Activated T-cell treated with anti-CD3 and anti-CD28 coated beads, Interleukin-2, amount 50 U/mL, for 72 hours (primary cell): ENCODE measurements at regions not wholly inside any gene's neighbourhood (a gene's known extent, or its start where the extent isn't known, plus 50 kb on each side); places are given as distances from the start of the nearest gene placed in this dataset.
"Not testable (repeated sequence)": the region's sequence is repeated elsewhere in the genome, so short reads cannot be mapped to it uniquely, and the experiment has no call there.

Experiments
- ATAC-seq, 2 donors: fragments of 150-1000 bp; cut with Tn5 transposase; replicated peaks in 1 of 2; 2 replicates each; pipeline ENCODE4 v1.10.0; 2021; ENCODE audit warnings: moderate library complexity in 2 of 2, mild to moderate bottlenecking in 1 of 2
- DNase-seq, 2 donors: peaks; one replicate each; pipeline ENCODE4 v3.0.0; 2021 to 2022; ENCODE audit warnings: mixed read lengths in 1 of 2
- H3K27ac Mint-ChIP-seq: one replicate; pipeline ENCODE4 v1.8.0; 2022; ENCODE audit warnings: mild to moderate bottlenecking, moderate library complexity, mixed read lengths
- H3K27me3 Mint-ChIP-seq: one replicate; pipeline ENCODE4 v1.8.0; 2022; ENCODE audit warnings: low read depth, mixed read lengths
- H3K36me3 Mint-ChIP-seq, 2 donors: one replicate each; pipeline ENCODE4 v1.8.0; 2022; ENCODE audit warnings: mixed read lengths in 2 of 2, mild to moderate bottlenecking in 1 of 2; ENCODE audit not compliant: insufficient read depth in 2 of 2
- H3K4me1 Mint-ChIP-seq: one replicate; pipeline ENCODE4 v1.8.0; 2022; ENCODE audit warnings: low read depth, mixed read lengths
- H3K4me3 Mint-ChIP-seq, 2 donors: one replicate each; pipeline ENCODE4 v1.8.0; 2022; ENCODE audit warnings: mild to moderate bottlenecking in 2 of 2, mixed read lengths in 2 of 2, moderate library complexity in 2 of 2
- H3K9me3 Mint-ChIP-seq, 2 donors: one replicate each; pipeline ENCODE4 v1.8.0; 2022; ENCODE audit warnings: mixed read lengths in 2 of 2

- no peaks in the 10 kb centered on the region for H3K4me1 Mint-ChIP-seq
- no peak overlapping the region for H3K4me3 Mint-ChIP-seq
- H3K27me3 Mint-ChIP-seq = no peaks in the 10 kb centered on the region
- ATAC-seq (no peak), DNase-seq (no peak)
- no peaks in the 10 kb centered on the region for H3K36me3 Mint-ChIP-seq
- no peak overlapping the region for H3K27ac Mint-ChIP-seq
- H3K9me3 Mint-ChIP-seq = peaks cover 0 to 3% of the 10 kb centered on the region in 2 donors
Measured at GRCh38 chr7:1345796-1346755, 113.2 kb downstream of the MICALL2 start.

DNA sequence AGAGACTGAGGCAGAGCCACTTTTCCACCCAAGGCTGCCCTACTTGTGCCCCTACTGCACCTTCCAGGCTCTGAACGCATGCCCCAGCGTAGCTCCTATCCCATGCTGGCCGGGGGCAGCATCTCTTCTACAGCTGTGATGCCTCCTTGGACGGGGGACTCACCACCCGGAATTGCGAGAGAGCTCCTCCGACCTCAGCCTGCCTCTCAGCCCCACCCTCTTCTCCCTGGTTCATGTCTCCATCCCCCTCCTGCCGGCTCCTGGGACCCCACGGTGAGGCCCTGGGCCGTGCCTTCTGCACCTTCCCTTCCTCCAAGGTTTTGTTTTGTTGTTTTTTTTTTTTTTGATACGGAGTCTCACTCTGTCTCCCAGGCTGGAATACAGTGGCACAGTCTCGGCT is 112.4 kb downstream of the MICALL2 start:
- no peak for DNase-seq
- H3K4me1 Mint-ChIP-seq = no peaks in the 10 kb centered on the region
- ATAC-seq = no peak
- no peak overlapping the region for H3K27ac Mint-ChIP-seq
- no peak overlapping the region for H3K4me3 Mint-ChIP-seq
- no peaks in the 10 kb centered on the region for H3K27me3 Mint-ChIP-seq
- H3K9me3 Mint-ChIP-seq = peaks cover 0 to 3% of the 10 kb centered on the region in 2 donors
- no peaks in the 10 kb centered on the region for H3K36me3 Mint-ChIP-seq

- ATAC-seq = no peak
- Mint-ChIP-seq H3K27ac (no peak overlapping the region), H3K4me1 (no peaks in the 10 kb centered on the region), H3K9me3 (no peaks in the 10 kb centered on the region), H3K27me3 (no peaks in the 10 kb centered on the region), H3K36me3 (no peaks in the 10 kb centered on the region), H3K4me3 (no peak overlapping the region)
- no peak for DNase-seq
Measured at GRCh38 chr7:1348096-1348822, 111.0 kb downstream of the MICALL2 start.

- Mint-ChIP-seq H3K4me3 (no peak overlapping the region), H3K9me3 (no peaks in the 10 kb centered on the region), H3K27me3 (no peaks in the 10 kb centered on the region), H3K27ac (no peak overlapping the region), H3K36me3 (no peaks in the 10 kb centered on the region), H3K4me1 (no peaks in the 10 kb centered on the region)
- DNase-seq = no peak
- no peak for ATAC-seq
Measured at GRCh38 chr7:1348823-1349335, 110.4 kb downstream of the MICALL2 start.

- Mint-ChIP-seq H3K9me3 (no peaks in the 10 kb centered on the region), H3K36me3 (no peaks in the 10 kb centered on the region), H3K4me3 (no peak overlapping the region), H3K4me1 (no peaks in the 10 kb centered on the region), H3K27ac (no peak overlapping the region), H3K27me3 (no peaks in the 10 kb centered on the region)
- ATAC-seq (no peak), DNase-seq (no peak)
Measured at GRCh38 chr7:1349351-1349761, 109.9 kb downstream of the MICALL2 start.

GRCh38 chr7:1351881-1352625 is 107.2 kb downstream of the MICALL2 start:
- H3K4me1 Mint-ChIP-seq = no peaks in the 10 kb centered on the region
- H3K27ac Mint-ChIP-seq = no peak overlapping the region
- H3K27me3 Mint-ChIP-seq = no peaks in the 10 kb centered on the region

GRCh38 chr7:1352656-1353271 is 106.5 kb downstream of the MICALL2 start:
- no peak overlapping the region for H3K4me3 Mint-ChIP-seq
- no peaks in the 10 kb centered on the region for H3K27me3 Mint-ChIP-seq
- ATAC-seq = no peak
- no peaks in the 10 kb centered on the region for H3K4me1 Mint-ChIP-seq
- no peaks in the 10 kb centered on the region for H3K9me3 Mint-ChIP-seq
- H3K36me3 Mint-ChIP-seq = no peaks in the 10 kb centered on the region
- no peak for DNase-seq
- no peak overlapping the region for H3K27ac Mint-ChIP-seq

More at GRCh38 chr7:1351881-1352625, 107.2 kb downstream of the MICALL2 start:
- no peaks in the 10 kb centered on the region for H3K9me3 Mint-ChIP-seq
- ATAC-seq (no peak), DNase-seq (no peak)
- H3K4me3 Mint-ChIP-seq = no peak overlapping the region
- no peaks in the 10 kb centered on the region for H3K36me3 Mint-ChIP-seq

DNA sequence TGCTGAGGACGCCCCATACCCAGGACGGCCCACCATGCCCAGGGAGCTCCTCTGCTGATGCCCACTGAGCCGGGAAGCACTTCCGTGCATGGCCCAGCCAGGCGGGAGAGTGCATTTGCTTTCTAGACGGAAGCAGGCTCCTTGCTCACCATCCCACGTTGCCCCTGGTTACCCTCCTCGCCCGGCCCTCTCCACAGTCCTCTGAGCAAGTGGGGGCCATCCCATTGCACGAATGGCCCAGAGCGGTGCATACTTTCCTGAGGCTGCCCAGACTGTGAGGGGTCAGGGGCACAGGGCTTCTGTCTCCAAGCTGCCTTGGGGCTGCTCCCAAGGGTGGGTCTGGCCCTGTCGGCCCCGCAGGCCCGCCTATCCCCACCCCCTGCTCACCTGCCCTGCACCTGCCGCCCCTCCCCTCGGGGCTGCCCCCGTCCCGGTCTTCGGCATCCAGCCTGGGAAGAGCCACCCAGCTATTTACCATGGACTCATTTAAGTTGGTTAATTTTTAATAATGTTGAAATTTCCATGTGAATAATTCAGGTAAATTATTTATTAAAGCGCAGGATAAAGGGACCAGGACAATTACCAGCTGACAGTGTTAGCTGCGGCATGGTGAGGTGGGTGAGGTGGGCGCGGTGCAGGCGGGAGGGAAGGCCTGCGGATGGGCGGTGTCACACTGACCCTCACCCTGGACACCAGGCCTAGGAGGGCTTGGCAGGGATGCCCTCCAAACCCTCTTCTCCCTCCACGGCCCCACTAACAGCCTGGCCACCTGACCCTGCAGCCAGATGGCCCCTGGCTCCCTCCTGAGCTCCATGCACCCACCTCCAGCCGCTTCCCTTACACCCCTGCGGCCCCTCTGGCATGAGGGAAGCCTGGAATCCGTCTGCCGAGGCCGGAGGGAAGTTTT is 104.4 kb downstream of the MICALL2 start:
- no peaks in the 10 kb centered on the region for H3K27me3 Mint-ChIP-seq

DNA sequence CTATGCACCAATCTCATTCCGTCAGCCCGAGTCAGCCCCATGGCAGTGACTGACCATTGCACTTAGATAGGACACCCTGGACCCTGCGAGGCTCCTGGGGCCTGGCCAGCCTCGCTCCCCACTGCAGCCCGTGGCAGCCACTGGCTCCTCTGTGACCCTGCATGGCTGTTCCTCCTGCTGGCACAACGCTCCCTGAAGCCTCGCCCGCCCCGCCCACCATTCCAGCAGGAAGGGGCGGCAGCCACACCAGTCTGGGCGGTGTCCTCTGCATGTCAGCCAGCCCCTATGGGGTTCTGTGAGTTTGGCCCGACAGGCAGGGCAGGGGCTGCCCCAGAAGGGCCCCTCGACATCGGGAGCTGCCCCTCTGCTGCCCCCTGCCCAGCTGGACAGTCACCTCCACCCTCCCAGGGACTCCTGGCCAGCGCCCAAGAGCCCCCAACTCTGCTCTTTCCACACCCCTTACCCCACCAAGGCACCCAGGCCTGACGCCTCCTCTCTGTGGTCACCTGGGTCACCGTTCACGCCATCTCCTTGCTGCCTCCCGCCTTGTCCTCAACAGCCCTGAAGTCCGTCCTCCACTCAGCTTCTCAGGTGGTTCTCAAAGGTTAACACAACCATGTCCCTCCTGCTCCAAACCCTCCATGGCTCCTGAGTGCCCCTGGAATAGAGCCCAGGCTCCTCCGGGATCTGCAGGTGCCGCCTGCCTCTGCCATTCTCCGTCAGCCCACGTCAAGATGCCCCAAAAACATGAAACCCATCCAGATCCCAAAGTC is 103.5 kb downstream of the MICALL2 start:
- Mint-ChIP-seq H3K4me1 (no peaks in the 10 kb centered on the region), H3K9me3 (no peaks in the 10 kb centered on the region), H3K27ac (no peak overlapping the region), H3K4me3 (no peak overlapping the region), H3K36me3 (no peaks in the 10 kb centered on the region), H3K27me3 (no peaks in the 10 kb centered on the region)
- ATAC-seq = no peak
- DNase-seq = no peak

More for the DNA sequence above, 104.4 kb downstream of the MICALL2 start:
- H3K4me1 Mint-ChIP-seq = no peaks in the 10 kb centered on the region
- DNase-seq (no peak), ATAC-seq (no peak)
- H3K4me3 Mint-ChIP-seq = no peak overlapping the region
- no peaks in the 10 kb centered on the region for H3K36me3 Mint-ChIP-seq
- no peaks in the 10 kb centered on the region for H3K9me3 Mint-ChIP-seq
- no peak overlapping the region for H3K27ac Mint-ChIP-seq

- not testable (repeated sequence) for H3K27me3 Mint-ChIP-seq, H3K4me3 Mint-ChIP-seq, H3K4me1 Mint-ChIP-seq, DNase-seq, ATAC-seq, H3K9me3 Mint-ChIP-seq, H3K36me3 Mint-ChIP-seq, H3K27ac Mint-ChIP-seq
Measured at GRCh38 chr7:1356853-1357252, 102.4 kb downstream of the MICALL2 start.

- not testable (repeated sequence) for DNase-seq, H3K4me3 Mint-ChIP-seq, ATAC-seq, H3K36me3 Mint-ChIP-seq, H3K27ac Mint-ChIP-seq, H3K27me3 Mint-ChIP-seq, H3K4me1 Mint-ChIP-seq, H3K9me3 Mint-ChIP-seq
Measured at GRCh38 chr7:1357260-1357600, 102.0 kb downstream of the MICALL2 start.
